Skeletal muscle tissue (tissue), 3 donors: ENCODE measurements at regions not wholly inside any gene's neighbourhood (a gene's known extent, or its start where the extent isn't known, plus 50 kb on each side); places are given as distances from the start of the nearest gene placed in this dataset.
A peak's percentile ranks its signal among the peaks of the same experiment; 100 is the strongest.
"Not testable (repeated sequence)": the region's sequence is repeated elsewhere in the genome, so short reads cannot be mapped to it uniquely, and the experiment has no call there.

Experiments
- H3K27ac ChIP-seq: one replicate; pipeline ENCODE4 v1.7.0; 2013; ENCODE audit warnings: mild to moderate bottlenecking, low read depth, low read length, inconsistent platforms
- H3K27me3 ChIP-seq, 3 donors: one replicate each; pipeline ENCODE4 v1.7.0; 2013; ENCODE audit warnings: low read length in 3 of 3; ENCODE audit not compliant: control insufficient read depth in 3 of 3, insufficient read depth in 3 of 3
- H3K36me3 ChIP-seq, 3 donors: one replicate each; pipeline ENCODE4 v1.7.0; 2013; ENCODE audit warnings: low read length in 3 of 3; ENCODE audit not compliant: control insufficient read depth in 3 of 3, insufficient read depth in 3 of 3
- H3K4me1 ChIP-seq, 3 donors: one replicate each; pipeline ENCODE4 v1.7.0; 2013; ENCODE audit warnings: low read length in 3 of 3, mild to moderate bottlenecking in 3 of 3; ENCODE audit not compliant: control insufficient read depth in 3 of 3, insufficient read depth in 3 of 3
- H3K4me3 ChIP-seq, 3 donors: one replicate each; pipeline ENCODE4 v1.7.0; 2013; ENCODE audit warnings: low read length in 3 of 3
- H3K9ac ChIP-seq, 3 donors: one replicate each; pipeline ENCODE4 v1.7.0; 2013; ENCODE audit warnings: low read length in 3 of 3, mild to moderate bottlenecking in 3 of 3, moderate library complexity in 2 of 3, low read depth in 1 of 3
- H3K9me3 ChIP-seq, 3 donors: one replicate each; pipeline ENCODE4 v1.7.0; 2013; ENCODE audit warnings: low read length in 3 of 3; ENCODE audit not compliant: control insufficient read depth in 3 of 3
- donor health status: Osteomylitis.

DNA sequence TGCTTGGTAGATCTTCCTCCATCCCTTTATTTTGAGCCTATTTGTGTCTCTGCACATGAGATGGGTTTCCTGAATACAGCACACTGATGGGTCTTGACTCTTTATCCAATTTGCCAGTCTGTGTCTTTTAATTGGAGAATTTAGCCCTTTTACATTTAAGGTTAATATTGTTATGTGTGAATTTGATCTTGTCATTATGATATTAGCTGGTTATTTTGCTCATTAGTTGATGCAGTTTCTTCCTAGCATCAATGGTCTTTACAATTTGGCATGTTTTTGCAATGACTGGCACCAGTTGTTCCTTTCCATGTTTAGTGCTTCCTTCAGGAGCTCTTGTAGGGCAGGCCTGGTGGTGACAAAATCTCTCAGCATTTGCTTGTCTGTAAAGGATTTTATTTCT is 72.4 kb downstream of the HNRNPD start:
- not testable (repeated sequence) for H3K27ac ChIP-seq, H3K27me3 ChIP-seq, H3K9ac ChIP-seq, H3K4me1 ChIP-seq, H3K36me3 ChIP-seq, H3K9me3 ChIP-seq, H3K4me3 ChIP-seq

DNA sequence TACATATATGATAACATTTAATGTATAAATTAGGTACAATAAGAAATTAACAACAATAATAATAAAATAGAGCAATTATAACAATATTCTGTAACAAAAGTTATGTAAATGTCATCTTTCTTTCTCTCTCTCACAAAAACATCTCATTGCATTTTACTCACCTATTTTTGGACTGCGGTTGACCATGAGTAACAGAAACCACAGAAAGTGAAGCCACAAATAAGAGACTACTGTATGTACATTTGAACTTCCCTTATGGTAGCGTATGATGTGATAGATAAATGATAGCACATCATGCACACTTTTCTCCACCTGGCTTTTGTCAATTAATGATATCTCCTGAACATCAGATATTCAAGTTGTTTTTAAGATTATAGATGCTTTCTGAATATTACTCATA is 80.5 kb downstream of the HNRNPD start:
- no peak overlapping the region for H3K9ac ChIP-seq
- no peak overlapping the region for H3K27ac ChIP-seq
- no peaks in the 10 kb centered on the region for H3K27me3 ChIP-seq
- H3K36me3 ChIP-seq, result no peaks in the 10 kb centered on the region
- no peaks in the 10 kb centered on the region for H3K4me1 ChIP-seq
- no peak overlapping the region for H3K4me3 ChIP-seq
- no peaks in the 10 kb centered on the region for H3K9me3 ChIP-seq

DNA sequence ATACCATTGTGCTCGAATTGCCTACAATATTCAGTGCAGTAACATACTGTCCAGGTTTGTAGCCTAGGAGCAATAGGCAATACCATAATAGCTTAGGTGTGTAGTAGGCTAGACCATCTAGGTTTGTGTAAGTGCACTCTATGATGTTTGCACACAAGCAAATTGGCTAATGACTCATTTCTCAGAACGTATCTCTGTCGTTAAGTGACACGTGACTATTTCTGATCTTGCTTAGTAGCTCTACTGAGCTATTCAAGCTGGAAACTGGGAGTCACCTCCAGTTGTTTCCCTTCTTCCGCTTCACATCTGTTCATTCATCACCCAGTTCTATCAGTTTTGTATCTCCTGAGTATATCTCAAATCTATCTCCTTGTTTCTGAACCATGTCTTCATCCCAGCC is 86.1 kb downstream of the HNRNPD start:
- Histone ChIP-seq H3K27me3 (no peaks in the 10 kb centered on the region), H3K4me3 (no peak overlapping the region), H3K4me1 (peaks cover 2 to 10% (median 4%) of the 10 kb centered on the region in 3 donors), H3K27ac (no peak overlapping the region), H3K9ac (no peak overlapping the region), H3K9me3 (no peaks in the 10 kb centered on the region), H3K36me3 (no peaks in the 10 kb centered on the region)

DNA sequence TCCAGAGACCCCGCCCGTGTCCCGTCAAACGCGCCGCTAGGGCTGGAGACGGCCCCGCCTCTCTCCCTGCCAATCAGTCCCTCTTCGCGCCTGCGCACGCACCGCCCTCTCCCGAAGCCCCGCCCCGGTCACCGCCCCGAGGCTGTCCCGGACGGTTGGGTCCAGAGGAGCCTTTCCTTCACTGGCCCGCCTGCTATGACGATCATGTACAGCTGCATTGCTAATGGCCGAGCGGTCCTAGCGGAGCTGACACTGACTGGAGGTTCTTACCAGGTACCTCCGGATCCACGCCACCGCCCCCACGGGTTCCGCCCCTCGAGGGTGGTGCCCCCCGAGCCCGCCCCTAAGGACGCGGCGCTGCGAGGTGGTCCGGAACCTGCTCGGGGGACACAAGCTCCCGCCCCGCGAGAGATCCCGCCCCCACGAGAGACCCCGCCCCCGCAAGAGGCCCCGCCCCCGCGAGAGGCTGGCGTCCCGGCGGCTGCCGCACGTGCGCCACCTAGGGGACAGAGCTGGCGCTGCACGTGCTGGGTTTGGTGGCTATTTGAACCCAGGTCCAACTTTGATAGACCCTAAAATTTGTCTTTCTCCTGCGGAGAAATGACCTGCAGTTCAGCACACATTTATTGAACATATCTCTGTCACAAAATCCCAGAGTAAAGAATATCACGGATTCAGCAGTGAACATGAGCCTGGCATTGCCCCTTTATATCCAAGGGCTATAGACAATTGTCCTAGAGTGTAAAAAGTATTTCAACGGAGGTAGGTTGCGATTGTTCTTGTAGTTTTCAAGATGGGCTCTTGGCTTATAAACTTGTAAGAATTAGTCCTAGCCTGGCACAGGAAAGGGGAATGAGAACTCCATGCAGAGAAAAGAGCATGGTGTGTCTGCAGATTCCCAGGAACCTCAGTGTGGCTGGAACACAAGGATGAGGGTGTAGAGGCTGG is 88.7 kb downstream of the HNRNPD start:
- H3K36me3 ChIP-seq, result no peaks in the 10 kb centered on the region
- peak overlapping the region; percentile 54 for H3K27ac ChIP-seq
- H3K9ac ChIP-seq, result peak overlapping the region in 2 of 3 donors; percentile 35 to 74

DNA sequence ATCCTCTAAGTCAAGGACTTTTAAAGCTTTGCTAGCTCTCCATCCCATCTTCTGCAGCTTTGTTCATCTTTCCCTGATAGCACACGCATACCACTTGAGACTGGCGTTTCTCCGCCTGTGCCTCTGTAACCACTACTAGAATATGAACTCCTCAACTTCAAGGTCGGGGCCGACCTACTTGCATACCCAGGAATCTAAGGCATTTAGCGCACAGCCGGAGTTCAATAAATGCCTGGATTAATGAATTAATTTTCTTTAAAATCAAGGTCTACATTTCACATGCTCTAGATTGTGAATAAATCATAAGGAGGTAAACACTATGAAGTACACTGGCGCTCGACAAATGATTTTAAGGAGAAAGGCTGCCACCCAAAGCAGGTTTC is 89.3 kb downstream of the HNRNPD start:
- Histone ChIP-seq H3K9ac (peak overlapping the region in 2 of 3 donors; percentile 35 to 74), H3K27me3 (no peaks in the 10 kb centered on the region), H3K36me3 (no peaks in the 10 kb centered on the region), H3K9me3 (no peaks in the 10 kb centered on the region), H3K4me1 (peaks cover 2 to 10% (median 4%) of the 10 kb centered on the region in 3 donors), H3K4me3 (peak overlapping the region; percentile 65 to 81 (median 74)), H3K27ac (no peak overlapping the region)

More for the DNA sequence above, 88.7 kb downstream of the HNRNPD start:
- Histone ChIP-seq H3K9me3 (no peaks in the 10 kb centered on the region), H3K4me3 (peak overlapping the region; percentile 65 to 81 (median 74)), H3K4me1 (peaks cover 2 to 10% (median 4%) of the 10 kb centered on the region in 3 donors), H3K27me3 (no peaks in the 10 kb centered on the region)

DNA sequence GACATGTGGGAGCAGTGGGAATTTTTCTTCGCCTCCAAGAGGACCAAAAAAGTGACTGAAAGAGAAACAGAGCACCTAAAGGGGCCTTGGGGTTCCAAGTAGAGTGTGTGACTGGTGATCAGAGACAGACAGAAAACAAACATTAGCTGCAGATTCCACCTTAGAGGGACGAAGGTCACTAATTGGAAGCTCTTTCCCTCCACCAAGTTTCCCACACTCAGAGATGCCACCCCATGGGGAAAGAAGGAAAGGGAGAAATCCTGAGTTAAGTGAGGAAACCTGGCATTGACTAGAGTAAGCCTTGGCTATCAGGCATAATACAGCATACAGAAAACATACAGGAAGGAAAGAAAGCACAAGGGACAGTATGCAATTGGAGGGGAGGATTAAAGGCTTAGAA is 90.9 kb downstream of the HNRNPD start:
- Histone ChIP-seq H3K9ac (no peak overlapping the region), H3K4me1 (peaks cover 2 to 10% (median 4%) of the 10 kb centered on the region in 3 donors), H3K9me3 (no peaks in the 10 kb centered on the region), H3K36me3 (no peaks in the 10 kb centered on the region), H3K4me3 (no peak overlapping the region), H3K27ac (no peak overlapping the region), H3K27me3 (no peaks in the 10 kb centered on the region)

DNA sequence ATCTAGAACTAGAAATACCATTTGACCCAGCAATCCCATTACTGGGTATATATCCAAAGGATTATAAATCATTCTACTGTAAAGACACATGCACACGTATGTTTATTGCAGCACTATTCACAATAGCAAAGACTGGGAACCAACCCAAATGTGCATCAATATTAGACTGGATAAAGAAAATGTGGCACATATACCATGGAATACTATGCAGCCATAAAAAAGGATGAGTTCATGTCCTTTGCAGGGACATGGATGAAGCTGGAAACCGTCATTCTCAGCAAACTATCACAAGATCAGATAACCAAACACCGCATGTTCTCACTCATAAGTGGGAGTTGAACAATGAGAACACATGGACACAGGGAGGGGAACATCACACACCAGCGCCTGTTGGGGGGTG is 94.2 kb downstream of the HNRNPD start:
- not testable (repeated sequence) for H3K4me3 ChIP-seq, H3K9ac ChIP-seq, H3K36me3 ChIP-seq, H3K4me1 ChIP-seq, H3K27ac ChIP-seq, H3K27me3 ChIP-seq, H3K9me3 ChIP-seq

DNA sequence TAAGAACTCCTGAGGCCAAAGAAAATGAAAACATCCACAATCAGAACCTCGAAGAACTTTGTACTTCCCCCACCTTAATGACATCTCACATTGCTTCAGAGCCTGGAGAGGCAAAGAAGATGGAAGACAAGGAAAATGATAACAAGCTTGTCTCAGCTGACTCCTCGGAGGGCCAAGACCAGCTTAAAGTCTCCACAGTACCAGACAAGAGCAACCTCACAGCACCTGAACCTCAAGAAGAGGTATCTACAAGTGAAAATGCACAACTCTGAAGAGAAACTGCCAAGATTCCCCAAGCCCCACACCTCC is 97.5 kb downstream of the HNRNPD start:
- H3K9ac ChIP-seq, result no peak overlapping the region
- H3K4me1 ChIP-seq, result no peaks in the 10 kb centered on the region
- no peak overlapping the region for H3K27ac ChIP-seq
- no peak overlapping the region for H3K4me3 ChIP-seq
- no peaks in the 10 kb centered on the region for H3K9me3 ChIP-seq
- no peaks in the 10 kb centered on the region for H3K27me3 ChIP-seq
- no peaks in the 10 kb centered on the region for H3K36me3 ChIP-seq

DNA sequence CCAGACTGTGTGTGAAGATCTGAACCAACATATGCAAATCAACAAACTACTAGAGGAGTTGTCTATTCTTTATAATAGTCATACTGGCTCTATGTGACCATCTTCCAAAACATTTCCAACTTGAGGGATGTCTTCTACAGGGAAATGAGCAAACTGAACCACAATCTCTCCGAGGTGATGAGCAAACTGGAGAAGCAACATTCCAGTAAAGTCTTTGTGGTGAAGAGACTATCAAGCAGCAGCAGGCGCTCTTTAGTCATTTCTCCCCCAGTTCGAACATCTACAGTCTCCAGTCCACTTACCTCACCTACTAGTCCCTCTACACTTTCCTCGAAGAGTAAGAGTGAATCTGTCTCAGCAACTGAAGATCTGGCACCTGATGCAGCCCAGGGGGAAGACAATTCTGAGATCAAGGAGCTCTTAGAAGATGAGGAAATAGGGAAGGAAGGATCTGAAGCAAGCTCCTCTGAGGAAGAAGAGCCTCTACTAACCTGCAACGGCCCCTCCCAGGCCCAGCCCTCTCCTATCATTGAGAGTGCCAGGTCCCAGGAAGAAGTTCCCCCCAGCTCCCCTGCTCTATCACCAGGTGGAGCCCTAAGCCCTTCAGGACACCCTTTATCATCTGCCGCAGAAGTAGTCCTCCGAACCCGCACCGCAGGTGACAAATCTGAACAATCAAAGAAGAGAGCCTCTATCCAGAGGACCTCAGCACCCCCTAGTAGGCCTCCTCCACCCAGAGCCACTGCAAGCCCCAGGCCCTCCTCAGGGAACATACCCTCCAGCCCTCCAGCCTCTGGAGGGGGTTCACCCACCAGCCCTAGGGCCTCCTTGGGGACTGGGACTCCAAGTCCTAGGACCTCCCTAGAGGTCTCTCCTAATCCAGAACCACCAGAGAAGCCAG is 98.1 kb downstream of the HNRNPD start:
- Histone ChIP-seq H3K27ac (no peak overlapping the region), H3K9me3 (no peaks in the 10 kb centered on the region), H3K4me3 (no peak overlapping the region), H3K9ac (no peak overlapping the region), H3K27me3 (no peaks in the 10 kb centered on the region), H3K36me3 (no peaks in the 10 kb centered on the region), H3K4me1 (no peaks in the 10 kb centered on the region)

DNA sequence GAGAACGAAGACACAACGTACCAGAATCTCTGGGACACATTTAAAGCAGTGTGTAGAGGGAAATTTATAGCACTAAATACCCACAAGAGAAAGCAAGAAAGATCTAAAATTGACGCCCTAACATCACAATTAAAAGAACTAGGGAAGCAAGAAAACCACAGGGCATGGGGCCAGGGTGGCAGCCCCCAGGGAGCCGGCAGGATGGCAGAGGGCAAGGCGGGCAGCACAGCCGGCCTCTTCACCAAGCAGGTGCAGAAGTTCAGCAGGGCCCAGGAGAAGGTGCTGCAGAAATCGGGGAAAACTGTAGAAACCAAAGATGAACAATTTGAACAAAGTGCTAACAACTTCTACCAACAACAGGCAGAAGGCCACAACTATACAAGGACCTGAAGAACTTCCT is 99.1 kb downstream of the HNRNPD start:
- H3K36me3 ChIP-seq, H3K27ac ChIP-seq, H3K4me3 ChIP-seq, H3K9ac ChIP-seq, H3K27me3 ChIP-seq, H3K4me1 ChIP-seq, H3K9me3 ChIP-seq: not testable (repeated sequence)
